Stimulated activated memory B cell treated with anti-CD40 and anti-IgM and Interleukin-4, amounts not matched to agents 10 μg/mL and 1 μg/mL and 100 μg/mL, for 72 hours (primary cell): ENCODE measurements at regions not wholly inside any gene's neighbourhood (a gene's known extent, or its start where the extent isn't known, plus 50 kb on each side); places are given as distances from the start of the nearest gene placed in this dataset.
"Not testable (repeated sequence)": the region's sequence is repeated elsewhere in the genome, so short reads cannot be mapped to it uniquely, and the experiment has no call there.

Experiments
- ATAC-seq: fragments of 150-1000 bp; cut with Tn5 transposase; 2 replicates; pipeline ENCODE4 v1.10.0; 2021
- H3K27ac Mint-ChIP-seq: one replicate; pipeline ENCODE4 v1.8.0; 2022; ENCODE audit warnings: mild to moderate bottlenecking, mixed read lengths
- H3K27me3 Mint-ChIP-seq: one replicate; pipeline ENCODE4 v1.8.0; 2022; ENCODE audit warnings: mixed read lengths
- H3K36me3 Mint-ChIP-seq: one replicate; pipeline ENCODE4 v1.8.0; 2022; ENCODE audit warnings: mixed read lengths
- H3K4me1 Mint-ChIP-seq: one replicate; pipeline ENCODE4 v1.8.0; 2022; ENCODE audit warnings: mixed read lengths
- H3K4me3 Mint-ChIP-seq: one replicate; pipeline ENCODE4 v1.8.0; 2022; ENCODE audit warnings: mild to moderate bottlenecking, moderate library complexity, mixed read lengths
- H3K9me3 Mint-ChIP-seq: one replicate; pipeline ENCODE4 v1.8.0; 2022; ENCODE audit warnings: mixed read lengths

GRCh38 chrY:21003059-21003458, 247.2 kb downstream of the RPS4Y2 start:
- Mint-ChIP-seq H3K9me3 (peaks cover 3% of the 10 kb centered on the region), H3K36me3 (no peaks in the 10 kb centered on the region), H3K27ac (no peak overlapping the region), H3K4me3 (no peak overlapping the region), H3K27me3 (no peaks in the 10 kb centered on the region), H3K4me1 (no peaks in the 10 kb centered on the region)
- no peak for ATAC-seq

DNA sequence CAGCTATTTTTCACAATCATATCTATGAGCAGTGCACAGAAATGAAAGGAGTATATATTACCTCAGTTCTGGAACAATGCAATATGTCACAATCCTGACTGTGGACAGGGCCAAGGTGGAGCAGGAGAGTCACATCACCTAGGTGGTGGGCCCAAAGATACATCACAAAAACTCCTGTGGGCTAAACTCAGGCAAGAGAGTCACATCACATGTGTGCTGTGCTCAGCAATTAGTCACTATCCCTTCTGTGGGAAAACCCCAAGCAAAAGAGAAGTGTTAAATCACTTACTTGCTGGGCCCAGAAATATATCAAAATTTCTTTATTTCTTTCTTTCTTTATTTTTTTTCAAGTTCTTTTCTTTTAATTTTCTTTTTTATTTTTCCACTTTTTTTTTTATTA, 249.6 kb downstream of the RPS4Y2 start:
- Mint-ChIP-seq H3K9me3 (peaks cover 3% of the 10 kb centered on the region), H3K4me3 (no peak overlapping the region), H3K27me3 (no peaks in the 10 kb centered on the region), H3K4me1 (no peaks in the 10 kb centered on the region), H3K36me3 (no peaks in the 10 kb centered on the region), H3K27ac (no peak overlapping the region)
- ATAC-seq, result no peak

DNA sequence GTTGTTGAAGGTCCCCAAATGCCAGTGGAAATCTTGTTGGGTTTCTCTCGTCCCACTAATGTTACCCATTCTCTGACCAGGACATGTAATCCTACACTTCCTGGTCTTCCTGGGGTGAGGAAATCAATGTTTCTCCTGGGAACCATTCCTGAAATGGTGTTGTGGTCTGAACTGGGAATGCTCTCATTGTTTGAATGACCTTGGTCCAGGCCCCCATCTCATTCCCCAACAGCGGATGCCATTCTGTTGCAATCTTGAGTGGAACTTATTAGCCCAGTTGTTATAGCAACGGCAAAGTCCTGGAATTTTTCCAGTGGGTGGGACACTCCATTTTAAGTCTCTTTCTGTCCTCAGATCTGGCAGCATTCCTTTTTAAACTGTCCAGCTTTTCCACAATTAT, 265.9 kb downstream of the RPS4Y2 start:
- peak overlapping the region; percentile 69 for H3K27ac Mint-ChIP-seq
- no peak overlapping the region for H3K4me3 Mint-ChIP-seq
- ATAC-seq, result no peak
- H3K36me3 Mint-ChIP-seq, result no peaks in the 10 kb centered on the region
- H3K9me3 Mint-ChIP-seq, result no peaks in the 10 kb centered on the region
- H3K4me1 Mint-ChIP-seq, result peaks cover 25% of the 10 kb centered on the region
- H3K27me3 Mint-ChIP-seq, result no peaks in the 10 kb centered on the region

- H3K36me3 Mint-ChIP-seq, result no peaks in the 10 kb centered on the region
- H3K27ac Mint-ChIP-seq, result peak overlapping the region; percentile 69
- peaks cover 25% of the 10 kb centered on the region for H3K4me1 Mint-ChIP-seq
- no peak overlapping the region for H3K4me3 Mint-ChIP-seq
- no peaks in the 10 kb centered on the region for H3K9me3 Mint-ChIP-seq
- peak; percentile 57 for ATAC-seq
- H3K27me3 Mint-ChIP-seq, result no peaks in the 10 kb centered on the region
Observed at GRCh38 chrY:21022326-21023044, 266.6 kb downstream of the RPS4Y2 start.

- no peak for ATAC-seq
- no peak overlapping the region for H3K4me3 Mint-ChIP-seq
- peak overlapping the region; percentile 51 for H3K27ac Mint-ChIP-seq
- no peaks in the 10 kb centered on the region for H3K27me3 Mint-ChIP-seq
- no peaks in the 10 kb centered on the region for H3K36me3 Mint-ChIP-seq
- H3K9me3 Mint-ChIP-seq, result no peaks in the 10 kb centered on the region
- H3K4me1 Mint-ChIP-seq, result peaks cover 30% of the 10 kb centered on the region
Observed at GRCh38 chrY:21023906-21024305, 268.0 kb downstream of the RPS4Y2 start.

- H3K27me3 Mint-ChIP-seq, result no peaks in the 10 kb centered on the region
- no peaks in the 10 kb centered on the region for H3K9me3 Mint-ChIP-seq
- H3K36me3 Mint-ChIP-seq, result no peaks in the 10 kb centered on the region
- no peak overlapping the region for H3K27ac Mint-ChIP-seq
- H3K4me1 Mint-ChIP-seq, result peaks cover 34% of the 10 kb centered on the region
- H3K4me3 Mint-ChIP-seq, result no peak overlapping the region
- ATAC-seq, result no peak
Observed at GRCh38 chrY:21028506-21028905, 272.6 kb downstream of the RPS4Y2 start.

DNA sequence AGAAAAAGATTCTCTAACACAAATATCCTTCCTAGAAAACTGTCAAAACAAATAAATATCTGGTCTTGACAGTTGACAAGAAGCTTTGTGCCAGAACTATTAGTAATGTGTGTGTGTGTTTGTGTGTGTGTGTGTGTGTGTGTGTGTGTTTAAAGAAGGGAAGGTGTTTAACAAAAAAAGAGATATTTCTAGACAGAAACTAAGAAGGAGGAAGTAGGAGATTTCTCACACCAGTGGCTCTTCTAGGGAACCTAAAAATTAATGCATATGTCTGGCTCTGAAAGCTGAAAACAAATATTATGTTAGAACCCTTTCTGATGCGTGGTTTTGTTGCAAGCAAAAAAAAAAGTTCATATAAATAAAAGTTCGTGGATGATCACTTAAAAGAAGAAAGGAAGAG, 277.5 kb downstream of the RPS4Y2 start:
- no peaks in the 10 kb centered on the region for H3K9me3 Mint-ChIP-seq
- H3K27me3 Mint-ChIP-seq, result no peaks in the 10 kb centered on the region
- H3K27ac Mint-ChIP-seq, result peak overlapping the region; percentile 95
- H3K4me1 Mint-ChIP-seq, result peaks cover 39% of the 10 kb centered on the region
- peak; percentile 70 for ATAC-seq
- no peaks in the 10 kb centered on the region for H3K36me3 Mint-ChIP-seq
- H3K4me3 Mint-ChIP-seq, result peak overlapping the region; percentile 72

GRCh38 chrY:21034151-21035061, 278.5 kb downstream of the RPS4Y2 start:
- peak overlapping the region; percentile 95 for H3K27ac Mint-ChIP-seq
- peak overlapping the region; percentile 7 for H3K4me3 Mint-ChIP-seq
- no peaks in the 10 kb centered on the region for H3K9me3 Mint-ChIP-seq
- H3K4me1 Mint-ChIP-seq, result peaks cover 33% of the 10 kb centered on the region
- no peaks in the 10 kb centered on the region for H3K27me3 Mint-ChIP-seq
- ATAC-seq, result peak; percentile 36
- no peaks in the 10 kb centered on the region for H3K36me3 Mint-ChIP-seq

GRCh38 chrY:21037398-21037797, 281.5 kb downstream of the RPS4Y2 start:
- H3K9me3 Mint-ChIP-seq, ATAC-seq, H3K27me3 Mint-ChIP-seq, H3K36me3 Mint-ChIP-seq, H3K4me3 Mint-ChIP-seq: not testable (repeated sequence)
- Mint-ChIP-seq H3K4me1 (peaks cover 26% of the 10 kb centered on the region), H3K27ac (peak overlapping the region; percentile 21)

- Mint-ChIP-seq H3K36me3 (peaks cover 25% of the 10 kb centered on the region), H3K27ac (peak overlapping the region; percentile 21), H3K9me3 (peaks cover 15% of the 10 kb centered on the region), H3K4me3 (no peak overlapping the region), H3K4me1 (peaks cover 7% of the 10 kb centered on the region), H3K27me3 (no peaks in the 10 kb centered on the region)
- no peak for ATAC-seq
Observed at GRCh38 chrY:21039811-21040210, 283.9 kb downstream of the RPS4Y2 start.

- Mint-ChIP-seq H3K9me3 (peaks cover 15% of the 10 kb centered on the region), H3K36me3 (peaks cover 25% of the 10 kb centered on the region), H3K27ac (peak overlapping the region; percentile 10)
- not testable (repeated sequence) for ATAC-seq, H3K4me3 Mint-ChIP-seq, H3K27me3 Mint-ChIP-seq, H3K4me1 Mint-ChIP-seq
Observed at GRCh38 chrY:21040711-21041110, 284.8 kb downstream of the RPS4Y2 start.

DNA sequence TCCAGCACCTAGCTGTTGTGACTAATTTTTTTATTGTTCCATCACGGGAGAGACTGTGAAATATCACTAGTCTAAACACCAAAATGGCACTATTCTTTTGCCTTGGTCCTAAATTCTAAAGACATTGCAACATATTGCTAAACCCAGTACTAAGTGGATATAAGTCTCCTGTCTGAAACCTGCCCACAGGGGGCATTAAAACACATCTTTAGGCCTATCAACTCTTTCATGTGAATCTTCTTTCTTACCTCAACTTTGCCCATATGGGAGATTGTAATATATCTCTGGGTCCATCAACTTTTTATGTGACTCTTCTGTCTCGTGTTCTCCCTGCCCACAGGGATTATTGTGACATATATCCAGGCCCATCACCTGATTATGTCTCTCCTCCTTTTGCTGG, 317.2 kb downstream of the RPS4Y2 start:
- no peak for ATAC-seq
- no peaks in the 10 kb centered on the region for H3K36me3 Mint-ChIP-seq
- no peaks in the 10 kb centered on the region for H3K27me3 Mint-ChIP-seq
- peaks cover 4% of the 10 kb centered on the region for H3K4me1 Mint-ChIP-seq
- H3K9me3 Mint-ChIP-seq, result no peaks in the 10 kb centered on the region
- no peak overlapping the region for H3K4me3 Mint-ChIP-seq
- peak overlapping the region; percentile 68 for H3K27ac Mint-ChIP-seq

GRCh38 chrY:21073641-21074260, 317.8 kb downstream of the RPS4Y2 start:
- H3K27me3 Mint-ChIP-seq, result no peaks in the 10 kb centered on the region
- ATAC-seq, result no peak
- peak overlapping the region; percentile 68 for H3K27ac Mint-ChIP-seq
- no peaks in the 10 kb centered on the region for H3K9me3 Mint-ChIP-seq
- no peak overlapping the region for H3K4me3 Mint-ChIP-seq
- H3K36me3 Mint-ChIP-seq, result no peaks in the 10 kb centered on the region
- H3K4me1 Mint-ChIP-seq, result peaks cover 4% of the 10 kb centered on the region

GRCh38 chrY:21075658-21076057, 319.8 kb downstream of the RPS4Y2 start:
- H3K9me3 Mint-ChIP-seq, result no peaks in the 10 kb centered on the region
- H3K27ac Mint-ChIP-seq, result no peak overlapping the region
- H3K4me3 Mint-ChIP-seq, result no peak overlapping the region
- no peak for ATAC-seq
- H3K27me3 Mint-ChIP-seq, result no peaks in the 10 kb centered on the region
- no peaks in the 10 kb centered on the region for H3K36me3 Mint-ChIP-seq
- peaks cover 4% of the 10 kb centered on the region for H3K4me1 Mint-ChIP-seq

DNA sequence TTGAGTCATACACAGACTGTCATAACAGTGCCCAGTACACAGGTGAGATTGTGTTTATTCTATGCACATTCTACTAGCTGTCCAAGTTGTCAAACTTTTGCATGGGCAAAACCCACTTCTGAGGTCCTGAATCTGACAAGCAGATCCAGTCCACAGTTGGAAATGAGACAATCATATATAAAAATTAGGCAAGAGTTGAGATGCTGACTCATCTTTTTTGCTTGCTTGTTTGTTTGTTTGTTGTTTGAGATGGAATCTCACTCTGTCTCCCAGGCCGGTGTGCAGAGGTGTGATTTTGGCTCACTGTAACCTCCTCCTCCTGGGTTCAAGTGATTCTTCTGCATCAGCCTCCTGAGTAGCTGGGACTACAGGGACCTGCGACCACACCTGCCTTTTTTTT, 323.8 kb downstream of the RPS4Y2 start:
- Mint-ChIP-seq H3K4me3 (no peak overlapping the region), H3K27me3 (no peaks in the 10 kb centered on the region), H3K9me3 (no peaks in the 10 kb centered on the region), H3K4me1 (no peaks in the 10 kb centered on the region), H3K36me3 (no peaks in the 10 kb centered on the region), H3K27ac (no peak overlapping the region)
- ATAC-seq, result no peak
